NB4 (cell line): ENCODE measurements at regions not wholly inside any gene's neighbourhood (a gene's known extent, or its start where the extent isn't known, plus 50 kb on each side); places are given as distances from the start of the nearest gene placed in this dataset.
"Not testable (repeated sequence)": the region's sequence is repeated elsewhere in the genome, so short reads cannot be mapped to it uniquely, and the experiment has no call there.

Source experiments
- DNase-seq: peaks from one replicate; pipeline ENCODE4 v3.0.0; 2010; ENCODE audit warnings: low read depth
- H3K4me3 ChIP-seq: one replicate; pipeline ENCODE4 v1.5.1; 2011; ENCODE audit warnings: mild to moderate bottlenecking, low read depth, low read length, moderate library complexity
- MYC ChIP-seq: IDR thresholded peaks from 2 replicates; pipeline ENCODE4 v1.6.1; 2011; ENCODE audit warnings: low read depth, low read length
- POLR2A ChIP-seq: IDR thresholded peaks from 2 replicates; pipeline ENCODE4 v1.6.1; 2011; ENCODE audit warnings: mild to moderate bottlenecking; ENCODE audit not compliant: insufficient read length; ENCODE audit errors: extremely low read depth
- TF ChIP-seq, protein P1 (sequence below): IDR thresholded peaks from 2 replicates; pipeline ENCODE4 v1.6.1; 2011; ENCODE audit warnings: low read depth, low read length
- TF ChIP-seq, protein P2 (sequence below): IDR thresholded peaks from one replicate; pipeline ENCODE4 v1.5.1; 2012; ENCODE audit warnings: low read depth, low read length

DNA sequence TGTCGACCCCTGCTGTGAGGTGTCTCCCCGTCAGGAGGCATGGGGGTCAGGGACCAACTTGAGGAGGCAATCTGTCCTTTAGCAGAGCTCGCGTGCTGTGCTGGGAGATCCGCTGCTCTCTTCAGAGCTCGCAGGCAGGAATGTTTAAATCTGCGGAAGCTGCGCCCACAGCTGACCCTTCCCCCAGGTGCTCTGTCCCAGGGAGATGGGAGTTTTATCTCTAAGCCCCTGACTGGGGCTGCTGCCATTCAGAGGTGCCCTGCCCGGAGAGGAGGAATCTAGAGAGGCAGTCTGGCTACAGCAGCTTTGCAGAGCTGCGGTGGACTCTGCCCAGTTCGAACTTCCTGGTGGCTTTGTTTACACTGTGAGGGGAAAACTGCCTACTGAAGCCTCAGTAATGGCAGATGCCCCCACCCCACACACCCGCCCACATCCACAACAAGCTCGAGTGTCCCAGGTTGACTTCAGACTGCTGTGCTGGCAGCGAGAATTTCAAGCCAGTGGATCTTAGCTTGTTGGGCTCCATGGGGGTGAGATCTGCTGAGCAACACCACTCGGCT, 133.1 kb downstream of the CENPC start:
- H3K4me3 ChIP-seq, DNase-seq: not testable (repeated sequence)

GRCh38 chr4:67403342-67403741, 142.0 kb downstream of the CENPC start:
- TF ChIP-seq, protein P1, sequence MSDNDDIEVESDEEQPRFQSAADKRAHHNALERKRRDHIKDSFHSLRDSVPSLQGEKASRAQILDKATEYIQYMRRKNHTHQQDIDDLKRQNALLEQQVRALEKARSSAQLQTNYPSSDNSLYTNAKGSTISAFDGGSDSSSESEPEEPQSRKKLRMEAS: no peak
- TF ChIP-seq, protein P2, sequence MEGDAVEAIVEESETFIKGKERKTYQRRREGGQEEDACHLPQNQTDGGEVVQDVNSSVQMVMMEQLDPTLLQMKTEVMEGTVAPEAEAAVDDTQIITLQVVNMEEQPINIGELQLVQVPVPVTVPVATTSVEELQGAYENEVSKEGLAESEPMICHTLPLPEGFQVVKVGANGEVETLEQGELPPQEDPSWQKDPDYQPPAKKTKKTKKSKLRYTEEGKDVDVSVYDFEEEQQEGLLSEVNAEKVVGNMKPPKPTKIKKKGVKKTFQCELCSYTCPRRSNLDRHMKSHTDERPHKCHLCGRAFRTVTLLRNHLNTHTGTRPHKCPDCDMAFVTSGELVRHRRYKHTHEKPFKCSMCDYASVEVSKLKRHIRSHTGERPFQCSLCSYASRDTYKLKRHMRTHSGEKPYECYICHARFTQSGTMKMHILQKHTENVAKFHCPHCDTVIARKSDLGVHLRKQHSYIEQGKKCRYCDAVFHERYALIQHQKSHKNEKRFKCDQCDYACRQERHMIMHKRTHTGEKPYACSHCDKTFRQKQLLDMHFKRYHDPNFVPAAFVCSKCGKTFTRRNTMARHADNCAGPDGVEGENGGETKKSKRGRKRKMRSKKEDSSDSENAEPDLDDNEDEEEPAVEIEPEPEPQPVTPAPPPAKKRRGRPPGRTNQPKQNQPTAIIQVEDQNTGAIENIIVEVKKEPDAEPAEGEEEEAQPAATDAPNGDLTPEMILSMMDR: no peak
- TF ChIP-seq POLR2A (no peak), MYC (no peak)
- no peak overlapping the region for H3K4me3 ChIP-seq

DNA sequence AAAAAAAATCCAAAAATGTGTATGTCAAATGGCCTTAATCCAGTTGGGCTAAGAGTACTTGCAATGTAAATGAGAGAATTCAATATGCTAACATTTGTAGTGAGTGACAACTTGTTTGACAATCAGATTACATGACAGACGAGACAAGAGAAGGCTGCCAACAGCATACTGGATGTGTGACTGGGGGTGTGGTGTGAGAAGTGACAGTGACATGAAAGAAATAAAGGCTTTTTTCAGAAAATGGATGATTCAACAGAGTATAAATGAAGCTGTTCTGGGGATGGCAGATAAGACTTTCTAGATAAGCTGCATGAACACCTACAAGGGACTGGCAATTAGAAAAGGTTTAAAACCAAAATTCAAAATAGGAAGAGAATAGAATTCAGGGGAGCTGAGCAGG, 143.4 kb downstream of the CENPC start:
- TF ChIP-seq, protein P2: no peak
- TF ChIP-seq MYC (no peak), POLR2A (no peak)
- TF ChIP-seq, protein P1: no peak
- DNase-seq: no peak
- H3K4me3 ChIP-seq: no peak overlapping the region

More at GRCh38 chr4:67403342-67403741, 142.0 kb downstream of the CENPC start:
- no peak for DNase-seq

- TF ChIP-seq, protein P2: no peak
- TF ChIP-seq, protein P1: no peak
- DNase-seq: no peak
- no peak overlapping the region for H3K4me3 ChIP-seq
Observed at GRCh38 chr4:67397931-67398330, 147.4 kb downstream of the CENPC start.

DNA sequence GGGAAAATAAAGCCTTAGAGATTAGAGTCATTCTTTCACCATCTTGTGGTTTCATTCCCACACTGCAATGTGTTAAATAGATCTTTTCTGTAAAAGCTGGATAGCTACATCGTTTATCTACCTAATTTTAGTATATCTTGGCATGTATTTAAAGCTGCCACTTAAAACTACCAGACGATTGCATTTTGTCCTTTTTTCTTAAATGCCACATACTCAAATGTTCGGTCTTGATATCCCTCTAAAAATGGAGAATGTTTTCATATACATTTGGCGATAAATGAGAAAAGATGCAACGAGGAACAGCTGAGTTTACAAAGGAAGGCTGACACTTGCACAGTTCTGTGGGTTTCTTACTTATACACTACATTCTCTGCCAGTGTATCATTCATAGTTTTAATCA, 148.3 kb downstream of the CENPC start:
- TF ChIP-seq, protein P2: no peak
- TF ChIP-seq MYC: no peak
- no peak for TF ChIP-seq POLR2A
- TF ChIP-seq, protein P1: no peak
- no peak for DNase-seq
- no peak overlapping the region for H3K4me3 ChIP-seq

GRCh38 chr4:67396008-67396407, 149.3 kb downstream of the CENPC start:
- TF ChIP-seq POLR2A: no peak
- no peak for TF ChIP-seq MYC
- TF ChIP-seq, protein P2: no peak
- TF ChIP-seq, protein P1: no peak

More at GRCh38 chr4:67396008-67396407, 149.3 kb downstream of the CENPC start:
- no peak for DNase-seq
- H3K4me3 ChIP-seq: no peak overlapping the region
